ENCODE measurements at regions not wholly inside any gene's neighbourhood (a gene's known extent, or its start where the extent isn't known, plus 50 kb on each side); places are given as distances from the start of the nearest gene placed in this dataset.

- no peaks in the 10 kb centered on the region for H3K36me3 ChIP-seq
- no peaks in the 10 kb centered on the region for H3K9me3 ChIP-seq
- no peak for ATAC-seq (ENCODE audit: low FRiP score in 2 of 2)
- 46 to 76% methylated on average over 1 of the region's 1 CpG for WGBS, 2 donors
- no peak overlapping the region for H3K27ac ChIP-seq
- no peak overlapping the region for H3K4me3 ChIP-seq
- H3K4me1 ChIP-seq = no peaks in the 10 kb centered on the region
- no peak for TF ChIP-seq EP300 (IDR thresholded peaks at IDR 0.05)
- no peak for TF ChIP-seq CTCF (IDR thresholded peaks at IDR 0.05)
- TF ChIP-seq POLR2AphosphoS5 (IDR thresholded peaks at IDR 0.05) = no peak
- TF ChIP-seq POLR2A (IDR thresholded peaks at IDR 0.05) = no peak
- no peaks in the 10 kb centered on the region for H3K27me3 ChIP-seq
- DNase-seq = no peak
Observed at GRCh38 chr4:136281889-136282288, 1250.4 kb downstream of the PCDH18 start.

GRCh38 chr4:136281307-136281706, 1251.0 kb downstream of the PCDH18 start:
- H3K4me3 ChIP-seq = no peak overlapping the region
- H3K36me3 ChIP-seq = no peaks in the 10 kb centered on the region
- H3K4me1 ChIP-seq = no peaks in the 10 kb centered on the region
- H3K27ac ChIP-seq = no peak overlapping the region
- DNase-seq = no peak
- 74 to 80% methylated on average over 6 of the region's 6 CpGs for WGBS, 2 donors
- TF ChIP-seq CTCF (IDR thresholded peaks at IDR 0.05) (no peak), EP300 (IDR thresholded peaks at IDR 0.05) (no peak), POLR2AphosphoS5 (IDR thresholded peaks at IDR 0.05) (no peak), POLR2A (IDR thresholded peaks at IDR 0.05) (no peak)
- no peaks in the 10 kb centered on the region for H3K9me3 ChIP-seq
- no peak for ATAC-seq (ENCODE audit: low FRiP score in 2 of 2)
- no peaks in the 10 kb centered on the region for H3K27me3 ChIP-seq

- no peaks in the 10 kb centered on the region for H3K36me3 ChIP-seq
- no peak overlapping the region for H3K4me3 ChIP-seq
- TF ChIP-seq POLR2A (IDR thresholded peaks at IDR 0.05) = no peak
- no peak for TF ChIP-seq POLR2AphosphoS5 (IDR thresholded peaks at IDR 0.05)
- TF ChIP-seq CTCF (IDR thresholded peaks at IDR 0.05) = no peak
- no peak for TF ChIP-seq EP300 (IDR thresholded peaks at IDR 0.05)
- DNase-seq (no peak), ATAC-seq (ENCODE audit: low FRiP score in 2 of 2) (no peak)
- H3K27me3 ChIP-seq = no peaks in the 10 kb centered on the region
- no peak overlapping the region for H3K27ac ChIP-seq
- 55 to 66% methylated on average over 2 of the region's 2 CpGs for WGBS, 2 donors
- H3K9me3 ChIP-seq = no peaks in the 10 kb centered on the region
- H3K4me1 ChIP-seq = no peaks in the 10 kb centered on the region
Observed at GRCh38 chr4:136277741-136278140, 1254.6 kb downstream of the PCDH18 start.

GRCh38 chr4:136246876-136247275, 1285.4 kb downstream of the PCDH18 start:
- no peak for ATAC-seq (ENCODE audit: low FRiP score in 2 of 2)
- Histone ChIP-seq H3K9me3 (no peaks in the 10 kb centered on the region), H3K4me1 (no peaks in the 10 kb centered on the region), H3K4me3 (no peak overlapping the region), H3K36me3 (no peaks in the 10 kb centered on the region), H3K27ac (no peak overlapping the region), H3K27me3 (no peaks in the 10 kb centered on the region)
- TF ChIP-seq POLR2A (IDR thresholded peaks at IDR 0.05) (no peak), EP300 (IDR thresholded peaks at IDR 0.05) (no peak), CTCF (IDR thresholded peaks at IDR 0.05) (no peak), POLR2AphosphoS5 (IDR thresholded peaks at IDR 0.05) (no peak)
- no peak for DNase-seq
- WGBS, 2 donors = 26 to 40% methylated on average over 2 of the region's 2 CpGs

GRCh38 chr4:136241221-136241986, 1290.9 kb downstream of the PCDH18 start:
- no peak for DNase-seq
- WGBS, 2 donors = 89 to 92% methylated on average over 7 of the region's 7 CpGs
- H3K27ac ChIP-seq = no peak overlapping the region
- H3K4me3 ChIP-seq = no peak overlapping the region
- H3K36me3 ChIP-seq = no peaks in the 10 kb centered on the region
- TF ChIP-seq CTCF (IDR thresholded peaks at IDR 0.05) (no peak), POLR2A (IDR thresholded peaks at IDR 0.05) (no peak), POLR2AphosphoS5 (IDR thresholded peaks at IDR 0.05) (no peak), EP300 (IDR thresholded peaks at IDR 0.05) (no peak)
- peaks cover 0 to 4% (median 2%) of the 10 kb centered on the region in 4 donors for H3K9me3 ChIP-seq
- no peaks in the 10 kb centered on the region for H3K4me1 ChIP-seq
- no peaks in the 10 kb centered on the region for H3K27me3 ChIP-seq
- ATAC-seq (ENCODE audit: low FRiP score in 2 of 2) = no peak
